ENCODE measurements at regions not wholly inside any gene's neighbourhood (a gene's known extent, or its start where the extent isn't known, plus 50 kb on each side); places are given as distances from the start of the nearest gene placed in this dataset.

GRCh38 chr1:55624766-55625165, 409.6 kb upstream of the USP24 start:
- H3K23me2 ChIP-seq (ENCODE audit: low read depth, low read length) = no peaks in the 10 kb centered on the region
- H2BK15ac ChIP-seq (ENCODE audit: low read length) = no peak overlapping the region
- H2AK5ac ChIP-seq (ENCODE audit: low read depth, low read length) = no peak overlapping the region
- no peaks in the 10 kb centered on the region for H3K4me1 ChIP-seq (replicated peaks in 1 of 4; ENCODE audit: control insufficient read depth in 3 of 4, insufficient read depth in 4 of 4, low read length in 3 of 4)
- no peak overlapping the region for H2BK20ac ChIP-seq (ENCODE audit: low read length)
- 65% methylated on average over 3 of the region's 3 CpGs; no CpG with 5 or more reads in 1 of the 2 experiments for WGBS, 2 experiments (ENCODE audit: extremely low coverage in 1 of 2, insufficient coverage in 1 of 2, insufficient read length in 1 of 2, insufficient replicate concordance in 2 of 2, low coverage in 1 of 2, low lambda C conversion rate in 2 of 2, missing lambda C conversion rate in 1 of 2)
- H3K23ac ChIP-seq (ENCODE audit: insufficient read length) = no peak overlapping the region
- no peak overlapping the region for H3K4ac ChIP-seq (replicated peaks; ENCODE audit: insufficient read length, low read depth, low read length)
- ChIA-PET POLR2A (ENCODE audit: partially characterized antibody) (no interaction called here), CTCF (ENCODE audit: partially characterized antibody) (no interaction called here)
- no peaks in the 10 kb centered on the region for H3K9me3 ChIP-seq (ENCODE audit: insufficient read depth in 2 of 2, low read depth in 1 of 2, low read length in 1 of 2)
- no peaks in the 10 kb centered on the region for H4K20me1 ChIP-seq (replicated peaks in 1 of 2; ENCODE audit: control insufficient read depth in 1 of 2, insufficient read depth in 2 of 2, low read length in 2 of 2)
- no peak overlapping the region for H2BK12ac ChIP-seq (ENCODE audit: low read depth, low read length)
- no peak overlapping the region for H2BK120ac ChIP-seq (replicated peaks; ENCODE audit: low read depth, low read length)
- no peak overlapping the region for H3K4me2 ChIP-seq (ENCODE audit: insufficient read depth in 1 of 2, low read depth in 2 of 2, low read length in 2 of 2)
- no peak overlapping the region for H3K9ac ChIP-seq (replicated peaks in 1 of 4; ENCODE audit: extremely low read depth in 1 of 4, low read depth in 3 of 4, low read length in 3 of 4)
- no peak overlapping the region for H3K56ac ChIP-seq (replicated peaks; ENCODE audit: insufficient read length, low read depth, low read length)
- H3K27me3 ChIP-seq (replicated peaks in 1 of 4; ENCODE audit: control insufficient read depth in 3 of 4, extremely low read depth in 1 of 4, insufficient read depth in 3 of 4, low read length in 3 of 4) = no peaks in the 10 kb centered on the region
- no peak overlapping the region for H4K5ac ChIP-seq (ENCODE audit: insufficient read length, low read depth, low read length)
- no peak overlapping the region for H3K14ac ChIP-seq (ENCODE audit: insufficient read length)
- H3K79me1 ChIP-seq (ENCODE audit: low read depth, low read length) = no peaks in the 10 kb centered on the region
- no peak overlapping the region for H4K91ac ChIP-seq (replicated peaks; ENCODE audit: insufficient read length, low read length)
- no peaks in the 10 kb centered on the region for H3K79me2 ChIP-seq (ENCODE audit: control insufficient read depth in 1 of 2, insufficient read depth in 2 of 2, low read length in 2 of 2)
- FAIRE-seq (no peak), DNase-seq (ENCODE audit: low read depth in 1 of 2, low spot score in 2 of 2) (no peak)
- H3K27ac ChIP-seq (ENCODE audit: low read depth, low read length) = no peak overlapping the region
- H3K36me3 ChIP-seq (ENCODE audit: control insufficient read depth in 2 of 4, insufficient read depth in 4 of 4, low read length in 3 of 4) = no peaks in the 10 kb centered on the region
- TF ChIP-seq RAD21 (IDR thresholded peaks at IDR 0.05 in 1 of 2, conservative IDR thresholded peaks at IDR 0.05 in 1 of 2; ENCODE audit: low read depth in 2 of 2, low read length in 2 of 2) (no peak), SAP30 (IDR thresholded peaks at IDR 0.05; ENCODE audit: insufficient read depth, insufficient replicate concordance, low read length) (no peak), CHD2 (IDR thresholded peaks at IDR 0.05; ENCODE audit: low read length) (no peak), USF2 (IDR thresholded peaks at IDR 0.05; ENCODE audit: low read length) (no peak)
- H3K18ac ChIP-seq (ENCODE audit: extremely low read depth, low read length) = no peak overlapping the region
- no peak overlapping the region for H2BK5ac ChIP-seq (ENCODE audit: low read depth, low read length)
- no peak overlapping the region for H2AFZ ChIP-seq (ENCODE audit: low read length)
- no peak overlapping the region for H4K8ac ChIP-seq (ENCODE audit: extremely low read depth, insufficient read depth, low read length)
- no peak overlapping the region for H3K4me3 ChIP-seq (ENCODE audit: extremely low read depth in 1 of 4, insufficient read depth in 2 of 4, low read depth in 3 of 4, low read length in 4 of 4)
